Posterior vena cava (tissue), 2 donors: ENCODE measurements at regions not wholly inside any gene's neighbourhood (a gene's known extent, or its start where the extent isn't known, plus 50 kb on each side); places are given as distances from the start of the nearest gene placed in this dataset.
"Not testable (repeated sequence)": the region's sequence is repeated elsewhere in the genome, so short reads cannot be mapped to it uniquely, and the experiment has no call there.

ENCODE experiments used
- DNase-seq: peaks from one replicate; pipeline ENCODE4 v3.0.0-alpha.2; 2020; ENCODE audit warnings: low spot score
- intact Hi-C, 2 donors: fragments of 100-400 bp; cut with DNase I; formaldehyde crosslinking; loops; one replicate each; pipeline versions ENCODE4 v1.14.1 to v1.14.2; 2022 to 2023
- donor health status: DM: yes; HTN: yes; CAD: no.
- donor health status: DM: yes; HTN: yes; CAD: no.

DNA sequence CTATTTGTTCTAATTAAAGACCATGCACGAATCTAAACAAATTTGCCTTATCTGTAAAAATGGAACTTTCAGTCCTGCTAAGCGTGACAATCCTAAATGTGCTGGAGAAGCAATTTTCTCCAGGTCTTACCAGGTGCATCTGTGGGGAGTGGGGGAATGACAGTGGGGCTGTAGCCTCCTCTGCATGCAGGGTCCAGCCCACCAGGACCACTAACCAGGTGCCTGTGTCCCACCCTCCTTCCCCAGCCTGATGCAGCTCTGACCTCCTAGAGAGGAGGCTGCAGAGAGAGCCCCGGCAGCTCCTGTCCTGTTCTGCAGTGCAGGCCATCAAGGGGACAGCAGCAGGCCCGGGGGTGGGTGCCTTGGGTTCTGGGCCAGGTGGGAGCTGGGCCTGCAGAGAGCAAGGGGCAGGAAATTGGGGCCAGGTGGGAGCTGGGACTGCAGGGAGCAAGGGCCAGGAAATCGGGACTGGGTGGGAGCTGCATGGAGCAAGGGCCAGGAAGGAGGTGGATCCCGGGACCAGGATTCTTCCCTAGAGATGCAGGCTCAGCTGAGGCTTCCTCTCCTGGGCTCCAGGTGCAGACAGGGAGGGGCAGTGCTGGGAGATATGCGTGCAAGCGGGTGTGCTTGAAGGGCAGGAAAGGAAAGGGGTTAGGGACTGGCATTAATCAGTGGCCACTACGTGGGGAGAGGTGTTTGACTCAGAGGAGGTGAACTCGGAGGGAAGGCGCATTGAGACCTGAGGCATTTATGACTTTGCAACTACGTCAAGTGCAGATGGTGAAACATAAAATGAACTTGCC, 185.3 kb downstream of the ANKRD30B start:
- no peak for DNase-seq
- intact Hi-C loops = no loop called here

DNA sequence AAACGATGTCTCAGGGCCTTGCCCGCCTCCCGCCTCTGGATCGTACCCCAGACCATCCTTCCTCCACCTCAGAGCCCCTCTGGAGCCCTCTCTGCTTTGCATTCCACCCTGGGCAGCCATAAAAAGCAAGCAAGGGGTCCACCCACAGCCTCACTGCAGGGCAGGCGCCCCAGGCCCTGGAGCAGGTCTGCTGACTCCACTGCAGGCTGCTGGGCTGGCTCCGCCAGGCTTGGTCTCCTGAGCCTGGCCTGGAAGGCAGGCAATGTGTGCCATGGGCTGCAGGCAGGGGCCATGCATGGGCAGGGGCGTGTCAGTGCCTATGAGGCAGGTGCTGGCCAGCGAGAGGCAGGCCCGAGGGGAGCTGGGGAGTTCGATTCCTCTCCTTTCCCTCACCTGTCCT, 186.0 kb downstream of the ANKRD30B start:
- no peak for DNase-seq
- intact Hi-C loops = no loop called here

DNA sequence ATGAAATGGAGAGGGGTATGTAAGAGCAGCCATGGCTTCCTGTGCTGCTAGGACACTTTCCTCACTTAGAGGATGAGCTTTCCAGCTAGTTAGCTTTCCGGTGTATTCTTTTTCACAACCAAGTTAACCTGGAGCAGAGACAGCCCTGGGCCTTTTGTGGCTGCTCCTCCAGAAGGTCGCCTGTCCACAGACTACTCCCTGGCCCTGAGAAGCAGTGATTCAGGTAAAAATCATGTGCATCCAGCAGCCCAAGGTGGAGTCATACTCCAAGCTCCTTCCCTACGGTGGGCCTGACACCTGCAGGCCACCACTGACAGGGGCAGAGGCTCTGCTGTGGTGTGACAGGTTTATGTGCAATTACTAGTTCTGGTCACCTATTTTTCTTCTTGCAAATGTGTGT, 187.2 kb downstream of the ANKRD30B start:
- no peak for DNase-seq
- intact Hi-C loops = no loop called here

DNA sequence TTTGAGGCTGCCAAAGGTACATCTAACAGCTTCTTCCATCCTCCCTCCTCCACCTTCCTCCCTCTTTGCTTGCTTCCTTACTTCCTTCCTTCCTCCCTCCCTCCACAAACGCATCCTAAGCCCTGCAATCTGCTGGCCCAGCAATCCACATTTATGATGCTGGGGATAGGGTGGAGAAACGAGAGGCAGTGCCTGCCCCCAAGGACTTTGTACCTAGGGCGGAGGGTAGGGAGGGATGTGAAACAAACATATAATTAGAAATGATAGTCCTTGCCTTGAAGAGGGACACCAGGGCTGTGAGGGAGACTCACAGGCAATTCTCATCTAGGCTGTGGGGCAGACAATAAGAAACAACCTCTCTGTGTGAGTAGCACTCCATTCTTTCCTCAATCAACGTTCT, 188.3 kb downstream of the ANKRD30B start:
- intact Hi-C loops = no loop called here
- DNase-seq = no peak

- intact Hi-C loops = no loop called here
- DNase-seq = no peak
These were observed 189.3 kb downstream of the ANKRD30B start for GRCh38 chr18:14937271-14937670.

GRCh38 chr18:14939141-14939540, 191.2 kb downstream of the ANKRD30B start:
- DNase-seq = no peak
- intact Hi-C loops = no loop called here

DNA sequence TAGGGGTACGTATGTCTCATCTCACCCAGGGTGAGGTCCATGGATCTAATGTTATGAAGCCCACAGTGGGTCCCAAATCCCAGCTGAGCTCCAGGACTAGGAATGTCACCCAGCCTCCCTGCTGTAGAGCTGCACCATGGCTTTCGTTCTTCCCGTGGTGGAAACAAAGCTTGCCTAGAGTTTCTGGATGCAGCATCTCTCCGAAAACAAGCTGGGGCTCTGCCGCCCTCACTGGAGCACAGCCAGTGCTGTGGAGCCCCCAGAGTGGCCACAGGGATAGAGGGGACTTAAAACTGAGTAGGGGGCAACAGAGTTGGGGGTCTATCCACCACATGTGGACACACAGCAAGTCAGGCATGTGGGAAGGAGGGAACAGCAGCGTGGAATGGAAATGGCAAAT, 192.1 kb downstream of the ANKRD30B start:
- intact Hi-C loops = not testable (repeated sequence)

DNA sequence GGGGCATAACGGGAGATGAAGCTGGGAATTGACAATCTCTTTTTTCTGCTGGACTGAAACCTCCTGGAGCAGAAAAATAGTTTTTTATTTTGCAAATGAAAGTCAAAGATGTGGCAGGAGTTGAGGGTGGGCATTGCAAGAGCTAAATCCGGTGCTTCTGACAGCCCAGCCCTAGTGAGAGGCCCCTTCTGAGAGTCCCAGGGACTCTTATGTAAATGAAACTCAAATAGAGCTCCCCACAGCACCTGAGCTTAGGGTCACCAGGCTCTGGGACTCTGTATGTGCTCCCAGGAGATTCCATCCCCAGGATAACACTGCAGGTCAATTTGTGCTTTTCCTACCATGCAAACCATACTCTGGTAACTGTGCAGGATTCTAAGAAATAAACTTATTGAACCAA, 192.8 kb downstream of the ANKRD30B start:
- no peak for DNase-seq
- intact Hi-C loops = no loop called here

More for the DNA sequence above, 192.1 kb downstream of the ANKRD30B start:
- DNase-seq = not testable (repeated sequence)

GRCh38 chr18:14941256-14941655, 193.3 kb downstream of the ANKRD30B start:
- DNase-seq = no peak
- intact Hi-C loops = no loop called here

DNA sequence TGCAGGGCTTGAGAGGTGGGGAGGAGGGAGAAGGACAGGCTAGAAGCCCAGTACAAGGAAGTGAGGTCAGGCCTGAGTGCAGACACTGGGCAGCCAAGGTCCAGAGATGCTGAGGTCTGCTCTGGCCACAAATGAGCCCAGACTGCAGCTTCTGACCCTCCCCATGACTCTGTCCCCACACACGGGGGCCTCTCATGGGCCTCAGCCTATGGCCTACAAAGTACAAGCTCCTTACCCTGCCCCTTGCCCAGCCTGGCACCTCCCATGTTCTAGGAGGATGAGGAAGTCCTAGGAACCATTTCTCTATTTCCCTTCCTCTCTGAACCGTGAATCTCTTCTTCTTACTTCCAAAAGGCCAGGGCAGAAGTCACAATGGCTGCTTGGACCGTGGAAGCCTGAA, 193.8 kb downstream of the ANKRD30B start:
- intact Hi-C loops = no loop called here
- DNase-seq = peak; percentile 22

DNA sequence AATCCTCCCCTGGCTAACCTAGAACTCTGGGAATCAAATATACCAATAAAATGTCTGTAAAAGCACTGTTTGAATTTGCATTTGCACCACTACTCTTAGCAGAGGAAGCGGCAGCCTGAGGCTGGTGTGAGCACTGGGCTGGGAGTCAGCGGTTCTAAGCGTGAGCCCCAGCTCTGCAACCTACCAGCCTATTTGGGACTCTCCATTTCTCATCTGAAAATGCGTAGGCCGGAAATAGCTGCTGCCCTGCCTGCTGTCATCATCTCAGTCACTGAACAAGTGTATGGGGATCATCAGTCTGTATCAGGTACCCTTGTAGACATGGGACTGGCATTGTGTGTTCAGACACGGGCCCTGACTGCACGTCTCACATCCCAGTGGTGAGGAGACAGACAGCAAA, 194.3 kb downstream of the ANKRD30B start:
- peak; percentile 22 for DNase-seq
- intact Hi-C loops = no loop called here

- DNase-seq = peak; percentile 70
- intact Hi-C loops = no loop called here
These were observed 195.5 kb downstream of the ANKRD30B start for GRCh38 chr18:14943486-14943885.

GRCh38 chr18:14943967-14944636, 196.1 kb downstream of the ANKRD30B start:
- peak; percentile 42 for DNase-seq

GRCh38 chr18:14944838-14945237, 196.9 kb downstream of the ANKRD30B start:
- intact Hi-C loops = no loop called here
- DNase-seq = peak; percentile 25

More at GRCh38 chr18:14943967-14944636, 196.1 kb downstream of the ANKRD30B start:
- intact Hi-C loops = no loop called here

DNA sequence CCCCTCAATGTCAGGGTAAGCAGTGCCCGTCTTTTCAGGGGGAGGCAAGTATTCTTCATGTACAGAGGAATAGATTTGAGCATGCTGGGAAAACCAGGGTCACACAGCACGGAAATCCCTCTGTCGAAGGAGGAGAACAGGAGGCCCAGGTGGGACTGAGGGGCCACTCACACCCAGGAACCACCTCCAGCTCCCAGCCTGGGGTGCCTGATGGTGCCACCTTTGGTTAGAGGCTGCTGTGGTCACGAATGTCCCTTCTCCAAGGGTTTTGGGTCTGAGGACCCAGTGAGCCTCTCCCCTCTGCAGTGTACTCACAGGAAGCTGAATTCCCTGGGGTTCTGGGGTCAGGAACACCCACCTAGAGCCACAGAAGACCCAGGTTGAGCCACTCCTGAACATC, 197.3 kb downstream of the ANKRD30B start:
- peak; percentile 31 for DNase-seq
- intact Hi-C loops = no loop called here

DNA sequence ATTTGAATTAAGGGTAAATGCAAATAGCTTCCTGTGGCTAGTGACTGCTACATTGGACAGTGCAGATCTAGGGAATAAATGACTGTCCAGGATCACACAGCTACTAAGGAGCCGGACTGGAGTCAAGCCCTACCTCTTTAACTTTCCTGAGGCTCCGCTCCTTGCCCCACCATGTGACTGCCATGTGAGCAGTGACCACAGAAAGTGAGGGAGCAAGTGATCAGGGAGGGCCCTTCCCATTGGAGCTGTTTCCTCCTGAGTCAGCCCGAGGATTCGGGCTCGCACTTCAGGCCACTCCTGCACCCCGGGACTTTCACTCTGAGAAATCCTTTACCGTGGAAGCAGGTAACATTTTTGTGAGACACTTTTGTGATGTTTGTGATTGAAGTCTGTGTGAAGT, 198.0 kb downstream of the ANKRD30B start:
- peak; percentile 57 for DNase-seq
- intact Hi-C loops = no loop called here

- peak; percentile 16 for DNase-seq
- intact Hi-C loops = not testable (repeated sequence)
These were observed 198.9 kb downstream of the ANKRD30B start for GRCh38 chr18:14946741-14947470.

DNA sequence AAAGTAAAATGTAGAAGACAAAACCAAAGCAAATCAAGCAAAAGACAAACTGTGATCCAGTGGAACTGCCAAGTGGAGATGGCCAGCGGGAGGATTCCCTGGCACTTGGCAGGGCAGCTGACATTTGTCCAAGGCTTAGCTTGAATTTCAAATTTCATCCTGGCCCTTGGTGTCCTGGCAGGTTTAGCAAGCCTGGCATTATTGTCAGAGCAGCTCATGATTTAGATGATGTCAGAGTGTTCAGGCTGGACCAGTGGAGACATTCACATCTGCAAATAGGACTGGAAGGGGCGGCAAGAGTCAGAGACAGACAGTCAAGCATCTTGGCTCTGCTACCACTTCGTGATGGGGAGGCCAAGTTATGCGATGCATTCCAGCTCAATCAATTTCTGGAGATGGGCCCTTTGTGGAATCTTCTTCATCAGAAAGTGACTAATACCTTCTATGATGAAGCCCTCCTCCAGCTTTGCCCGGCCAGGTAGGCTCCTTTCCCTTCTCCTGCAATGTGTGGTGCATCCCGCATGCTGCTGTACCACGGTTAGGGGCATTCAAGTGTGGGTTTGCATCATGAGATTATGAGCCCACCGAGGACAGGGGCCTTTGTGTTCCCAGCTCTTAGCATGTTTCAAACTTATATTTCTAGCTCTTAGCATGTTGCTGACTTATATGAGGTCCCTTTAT, 199.7 kb downstream of the ANKRD30B start:
- peak; percentile 48 for DNase-seq

DNA sequence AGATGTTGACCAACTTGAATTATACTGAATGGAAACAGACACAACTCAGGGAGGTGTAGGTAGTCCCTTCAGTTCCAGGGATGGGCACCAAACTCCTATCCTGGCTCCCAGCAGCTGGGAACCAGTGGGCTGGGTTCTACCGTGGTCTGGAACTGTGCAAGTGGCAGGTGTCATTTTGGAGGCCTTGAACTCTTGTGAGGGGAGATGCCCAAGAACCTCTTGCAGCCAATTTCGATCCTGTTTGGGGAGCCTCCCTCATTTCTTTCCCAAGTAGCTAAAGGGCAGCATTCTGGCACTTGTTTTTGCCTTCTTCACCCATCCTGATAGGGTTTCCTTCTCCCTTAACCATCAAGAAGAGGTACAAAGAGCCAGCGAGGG, 200.2 kb downstream of the ANKRD30B start:
- intact Hi-C loops = no loop called here
- peak; percentile 22 for DNase-seq

More for the DNA sequence above, 199.7 kb downstream of the ANKRD30B start:
- intact Hi-C loops = no loop called here
